HUDEP-2 (cell line): ENCODE measurements at regions not wholly inside any gene's neighbourhood (a gene's known extent, or its start where the extent isn't known, plus 50 kb on each side); places are given as distances from the start of the nearest gene placed in this dataset.

Experiments
- DNase-seq, 76 experiments: peaks; one replicate each; lab custom pipeline; 2025; ENCODE audit not compliant: unreplicated experiment in 76 of 76; lab: John Stamatoyannopoulos, UW

GRCh38 chr19:31125071-31125470 is 224.2 kb downstream of the TSHZ3 start:
- DNase-seq: no peak

GRCh38 chr19:31121501-31121900 is 227.7 kb downstream of the TSHZ3 start:
- no peak for DNase-seq

GRCh38 chr19:31120952-31121351 is 228.3 kb downstream of the TSHZ3 start:
- no peak for DNase-seq

- DNase-seq: no peak
These were observed 229.1 kb downstream of the TSHZ3 start for GRCh38 chr19:31119951-31120690.

GRCh38 chr19:31118986-31119385 is 230.2 kb downstream of the TSHZ3 start:
- DNase-seq: no peak

GRCh38 chr19:31118287-31118955 is 230.8 kb downstream of the TSHZ3 start:
- DNase-seq: no peak

- no peak for DNase-seq
These were observed 234.7 kb downstream of the TSHZ3 start for GRCh38 chr19:31114585-31114984.

GRCh38 chr19:31113293-31113692 is 235.9 kb downstream of the TSHZ3 start:
- no peak for DNase-seq

- no peak for DNase-seq
These were observed 237.1 kb downstream of the TSHZ3 start for GRCh38 chr19:31112158-31112557.

GRCh38 chr19:31111741-31112140 is 237.5 kb downstream of the TSHZ3 start:
- no peak for DNase-seq

GRCh38 chr19:31110336-31110735 is 238.9 kb downstream of the TSHZ3 start:
- no peak for DNase-seq

GRCh38 chr19:31109636-31110035 is 239.6 kb downstream of the TSHZ3 start:
- no peak for DNase-seq

GRCh38 chr19:31107096-31107495 is 242.1 kb downstream of the TSHZ3 start:
- no peak for DNase-seq

- no peak for DNase-seq
These were observed 243.5 kb downstream of the TSHZ3 start for GRCh38 chr19:31105761-31106160.

GRCh38 chr19:31104451-31104850 is 244.8 kb downstream of the TSHZ3 start:
- no peak for DNase-seq

GRCh38 chr19:31103228-31103627 is 246.0 kb downstream of the TSHZ3 start:
- DNase-seq: no peak

- no peak for DNase-seq
These were observed 246.6 kb downstream of the TSHZ3 start for GRCh38 chr19:31102674-31103073.

GRCh38 chr19:31100981-31101380 is 248.3 kb downstream of the TSHZ3 start:
- DNase-seq: no peak

GRCh38 chr19:31100206-31100590 is 249.0 kb downstream of the TSHZ3 start:
- no peak for DNase-seq

GRCh38 chr19:31099515-31100205 is 249.6 kb downstream of the TSHZ3 start:
- DNase-seq: no peak

GRCh38 chr19:31098836-31099235 is 250.4 kb downstream of the TSHZ3 start:
- no peak for DNase-seq
